Body of pancreas (tissue), 4 donors: ENCODE measurements at regions not wholly inside any gene's neighbourhood (a gene's known extent, or its start where the extent isn't known, plus 50 kb on each side); places are given as distances from the start of the nearest gene placed in this dataset.

Experiments
- ATAC-seq: fragments of 150-250 bp; one replicate; pipeline ENCODE4 v1.9.1; 2016
- DNase-seq, 4 donors: peaks; one replicate each; pipeline ENCODE4 v3.0.0-alpha.2; 2019
- H3K27ac ChIP-seq, 4 donors: fragments of 200-600 bp; sonication (generic); 1 replicate in 3 of 4; 2 replicates in 1 of 4; pipeline versions ENCODE4 v1.5.1 to v1.6.1; 2016 to 2019; ENCODE audit warnings: mild to moderate bottlenecking in 1 of 4, mixed read lengths in 1 of 4, moderate library complexity in 1 of 4
- H3K27me3 ChIP-seq, 2 donors: fragments of 200-600 bp; sonication (generic); one replicate each; pipeline ENCODE4 v1.6.0; 2016; ENCODE audit warnings: mild to moderate bottlenecking in 1 of 2
- H3K36me3 ChIP-seq, 2 donors: fragments of 200-600 bp; sonication (generic); replicated peaks in 1 of 2; 2 replicates each; pipeline ENCODE4 v1.5.1; 2016; ENCODE audit warnings: low read depth in 2 of 2; ENCODE audit not compliant: insufficient read depth in 1 of 2
- H3K4me1 ChIP-seq: fragments of 200-600 bp; sonication (generic); one replicate; pipeline ENCODE4 v1.6.0; 2016
- H3K4me3 ChIP-seq, 2 donors: fragments of 200-600 bp; sonication (generic); 1 replicate in 1 of 2; 2 replicates in 1 of 2; pipeline ENCODE4 v1.5.1; 2016 to 2019
- H3K9me3 ChIP-seq, 3 donors: fragments of 200-600 bp; sonication (generic); 1 replicate in 2 of 3; 2 replicates in 1 of 3; pipeline ENCODE4 v1.5.1; 2016
- POLR2A ChIP-seq, 3 donors: fragments of 450-650 bp; IDR thresholded peaks; one replicate each; pipeline ENCODE4 v1.6.1; 2016; ENCODE audit warnings: antibody characterized with exemption in 3 of 3, mild to moderate bottlenecking in 2 of 3
- WGBS, 2 donors: methylation state at CpG; one replicate each; pipeline ENCODE4 v1.1.5; 2017; 5-methylcytosine and 5-hydroxymethylcytosine counted together
- intact Hi-C: fragments of 100-400 bp; cut with DNase I; formaldehyde crosslinking; loops from one replicate; pipeline ENCODE4 v1.15.1; 2023
- TF ChIP-seq, protein P1 (sequence below), 7 experiments: fragments of 450-650 bp in 4 of 7; fragments of 200-600 bp in 3 of 7; sonication (generic) in 3 of 7; IDR thresholded peaks; one replicate each; pipeline ENCODE4 v1.5.1; 2016 to 2019; ENCODE audit warnings: antibody characterized with exemption in 7 of 7

DNA sequence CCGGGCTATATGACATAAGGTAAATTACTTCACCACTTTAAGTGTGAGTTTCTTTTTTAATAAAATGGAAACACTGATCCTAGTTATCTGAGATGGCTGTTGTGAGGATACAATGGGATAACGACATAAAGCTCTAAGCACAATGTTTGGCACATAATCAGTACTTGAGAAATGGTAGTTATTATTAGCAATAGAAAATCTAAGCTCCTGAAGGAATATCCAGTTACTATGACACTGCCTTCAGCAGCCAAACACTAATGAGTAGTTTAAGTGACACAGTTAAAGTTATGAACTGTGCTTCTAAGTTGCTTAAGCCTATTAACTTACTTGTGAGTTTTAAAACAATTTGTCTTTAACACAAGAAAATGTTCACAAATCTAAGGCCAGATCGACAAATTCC is 96.8 kb downstream of the ELAPOR2 start:
- DNase-seq = no peak
- Histone ChIP-seq H3K36me3 (no peaks in the 10 kb centered on the region), H3K27ac (no peak overlapping the region), H3K4me1 (peaks cover 6% of the 10 kb centered on the region), H3K4me3 (no peak overlapping the region), H3K9me3 (peaks cover 0 to 6% (median 0%) of the 10 kb centered on the region in 3 donors), H3K27me3 (no peaks in the 10 kb centered on the region)
- WGBS, 2 donors = 78 to 87% methylated on average over 3 of the region's 3 CpGs
- intact Hi-C loops = no loop called here
- no peak for ATAC-seq
- TF ChIP-seq POLR2A (IDR thresholded peaks at IDR 0.05) = no peak
- TF ChIP-seq, protein P1, sequence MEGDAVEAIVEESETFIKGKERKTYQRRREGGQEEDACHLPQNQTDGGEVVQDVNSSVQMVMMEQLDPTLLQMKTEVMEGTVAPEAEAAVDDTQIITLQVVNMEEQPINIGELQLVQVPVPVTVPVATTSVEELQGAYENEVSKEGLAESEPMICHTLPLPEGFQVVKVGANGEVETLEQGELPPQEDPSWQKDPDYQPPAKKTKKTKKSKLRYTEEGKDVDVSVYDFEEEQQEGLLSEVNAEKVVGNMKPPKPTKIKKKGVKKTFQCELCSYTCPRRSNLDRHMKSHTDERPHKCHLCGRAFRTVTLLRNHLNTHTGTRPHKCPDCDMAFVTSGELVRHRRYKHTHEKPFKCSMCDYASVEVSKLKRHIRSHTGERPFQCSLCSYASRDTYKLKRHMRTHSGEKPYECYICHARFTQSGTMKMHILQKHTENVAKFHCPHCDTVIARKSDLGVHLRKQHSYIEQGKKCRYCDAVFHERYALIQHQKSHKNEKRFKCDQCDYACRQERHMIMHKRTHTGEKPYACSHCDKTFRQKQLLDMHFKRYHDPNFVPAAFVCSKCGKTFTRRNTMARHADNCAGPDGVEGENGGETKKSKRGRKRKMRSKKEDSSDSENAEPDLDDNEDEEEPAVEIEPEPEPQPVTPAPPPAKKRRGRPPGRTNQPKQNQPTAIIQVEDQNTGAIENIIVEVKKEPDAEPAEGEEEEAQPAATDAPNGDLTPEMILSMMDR (IDR thresholded peaks at IDR 0.05) = no peak

DNA sequence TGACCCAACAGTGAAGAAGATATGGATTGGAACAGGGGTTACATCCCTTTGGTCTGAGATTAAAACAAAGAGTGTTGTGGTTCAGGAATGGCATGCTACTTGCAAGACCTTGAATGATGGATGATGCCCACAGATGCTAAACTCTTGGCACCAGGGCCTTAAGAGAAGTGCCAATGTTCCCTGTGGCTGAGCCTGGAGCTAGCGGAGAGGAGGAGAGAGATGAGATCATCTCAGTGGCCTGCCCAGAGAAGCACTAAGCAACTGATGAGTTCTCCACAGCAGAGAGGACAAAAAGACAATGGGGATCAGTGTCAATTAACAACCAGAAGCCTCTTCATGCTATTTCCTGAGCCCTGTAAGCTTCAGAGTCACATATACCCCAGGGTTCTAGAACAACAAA is 97.8 kb downstream of the ELAPOR2 start:
- Histone ChIP-seq H3K9me3 (peaks cover 0 to 6% (median 0%) of the 10 kb centered on the region in 3 donors), H3K36me3 (no peaks in the 10 kb centered on the region), H3K27ac (no peak overlapping the region), H3K4me1 (peaks cover 6% of the 10 kb centered on the region), H3K4me3 (no peak overlapping the region), H3K27me3 (no peaks in the 10 kb centered on the region)
- intact Hi-C loops = no loop called here
- TF ChIP-seq POLR2A (IDR thresholded peaks at IDR 0.05) = no peak
- TF ChIP-seq, protein P1 (IDR thresholded peaks at IDR 0.05) = no peak
- WGBS, 2 donors = 95% methylated on average over 1 of the region's 1 CpG
- ATAC-seq (no peak), DNase-seq (no peak)

DNA sequence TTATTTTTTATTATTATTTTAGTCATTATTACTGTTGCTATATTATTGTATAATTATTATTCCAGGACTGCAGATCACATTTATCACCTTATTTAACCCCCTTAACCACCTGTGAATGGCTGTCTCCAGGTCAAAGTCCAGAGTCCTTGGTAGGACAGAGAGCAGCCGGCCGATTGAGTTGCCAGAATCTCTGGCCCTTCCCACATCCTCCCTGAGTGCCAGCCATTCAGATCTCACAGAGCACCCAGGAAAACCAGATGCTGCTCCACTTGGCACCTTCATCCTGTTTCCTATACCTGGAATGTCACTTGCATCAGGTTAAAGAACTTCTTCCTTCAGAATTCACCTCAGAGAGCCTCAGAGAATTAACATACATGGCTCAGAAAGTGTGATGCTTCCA is 101.1 kb downstream of the ELAPOR2 start:
- no peak for DNase-seq
- H3K27ac ChIP-seq = no peak overlapping the region
- TF ChIP-seq, protein P1 (IDR thresholded peaks at IDR 0.05) = no peak
- TF ChIP-seq POLR2A (IDR thresholded peaks at IDR 0.05) = no peak
- peaks cover 0 to 6% (median 0%) of the 10 kb centered on the region in 3 donors for H3K9me3 ChIP-seq
- no peaks in the 10 kb centered on the region for H3K36me3 ChIP-seq
- intact Hi-C loops = no loop called here
- H3K4me3 ChIP-seq = no peak overlapping the region
- WGBS, 2 donors = 13 to 34% methylated on average over 2 of the region's 2 CpGs
- H3K4me1 ChIP-seq = peaks cover under 1% of the 10 kb centered on the region
- ATAC-seq = no peak
- H3K27me3 ChIP-seq = no peaks in the 10 kb centered on the region

DNA sequence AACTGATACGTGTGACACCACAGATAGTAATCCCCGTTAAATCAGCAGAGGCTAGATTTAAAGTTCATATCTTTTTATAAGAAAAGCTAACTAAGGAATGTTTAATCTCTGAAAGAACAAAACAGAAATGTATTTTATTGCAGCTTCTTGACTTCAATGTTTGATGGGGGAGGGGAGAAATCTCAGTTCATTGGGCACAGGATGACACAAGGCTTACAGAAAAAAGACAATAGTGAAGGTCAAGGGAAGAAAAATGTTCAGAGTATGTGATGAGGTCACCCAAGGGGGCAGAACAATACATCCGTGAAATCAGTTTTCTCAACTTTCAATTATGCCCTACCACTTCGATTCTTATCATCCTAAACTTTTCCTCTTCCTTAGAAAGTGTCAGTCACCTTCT is 102.9 kb downstream of the ELAPOR2 start:
- WGBS, 2 donors = 48 to 50% methylated on average over 4 of the region's 4 CpGs
- Histone ChIP-seq H3K27me3 (no peaks in the 10 kb centered on the region), H3K9me3 (peaks cover 0 to 6% (median 0%) of the 10 kb centered on the region in 3 donors), H3K4me1 (no peaks in the 10 kb centered on the region), H3K4me3 (no peak overlapping the region), H3K36me3 (no peaks in the 10 kb centered on the region), H3K27ac (no peak overlapping the region)
- intact Hi-C loops = no loop called here
- DNase-seq (no peak), ATAC-seq (no peak)
- no peak for TF ChIP-seq POLR2A (IDR thresholded peaks at IDR 0.05)
- TF ChIP-seq, protein P1 (IDR thresholded peaks at IDR 0.05) = no peak

DNA sequence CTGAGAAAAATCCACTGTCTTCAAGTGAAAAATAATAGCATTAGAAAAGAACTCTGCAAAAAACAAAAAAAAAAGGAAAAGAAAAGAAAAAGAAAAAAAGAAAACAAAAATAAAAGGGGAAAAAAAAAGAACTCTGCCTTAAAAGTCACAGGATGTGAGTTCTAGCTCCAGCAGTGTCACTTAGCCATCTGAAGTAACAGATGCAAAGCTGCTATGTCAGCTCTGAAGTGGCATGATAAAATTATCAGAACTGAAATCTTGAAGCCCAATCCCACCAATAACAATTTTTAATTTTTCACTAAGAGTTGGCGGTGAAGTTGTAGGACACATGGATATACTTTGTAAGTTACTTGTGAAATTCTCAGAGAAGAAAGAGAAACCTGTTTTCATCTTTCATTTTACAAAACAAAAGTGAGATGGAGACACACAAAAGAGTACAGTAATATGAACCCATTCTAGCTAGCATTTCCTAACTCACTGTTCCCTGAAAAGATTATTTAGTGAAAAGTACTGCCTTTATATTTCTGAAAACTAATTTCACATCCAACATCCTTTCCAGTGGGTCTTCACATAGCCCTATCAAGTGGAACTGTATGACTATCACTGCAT is 103.5 kb downstream of the ELAPOR2 start:
- Histone ChIP-seq H3K4me3 (no peak overlapping the region), H3K9me3 (peaks cover 0 to 6% (median 0%) of the 10 kb centered on the region in 3 donors), H3K27ac (no peak overlapping the region), H3K27me3 (no peaks in the 10 kb centered on the region), H3K36me3 (no peaks in the 10 kb centered on the region), H3K4me1 (no peaks in the 10 kb centered on the region)
- DNase-seq (no peak), ATAC-seq (no peak)
- TF ChIP-seq, protein P1 (IDR thresholded peaks at IDR 0.05) = no peak
- TF ChIP-seq POLR2A (IDR thresholded peaks at IDR 0.05) = no peak
- intact Hi-C loops = no loop called here
- 85 to 96% methylated on average over 1 of the region's 1 CpG for WGBS, 2 donors
